Mucosa of gallbladder (tissue), 1 donor: ENCODE measurements at regions not wholly inside any gene's neighbourhood (a gene's known extent, or its start where the extent isn't known, plus 50 kb on each side); places are given as distances from the start of the nearest gene placed in this dataset.

Experiments used
- DNase-seq: peaks from one replicate; pipeline ENCODE4 v3.0.0-alpha.2; 2020; ENCODE audit warnings: low spot score
- donor health status: DM: no; HTN: no; CAD: no.

GRCh38 chr1:199735660-199736059 lies 291.9 kb upstream of the NR5A2 start:
- no peak for DNase-seq

- DNase-seq = no peak
These were observed 290.9 kb upstream of the NR5A2 start for GRCh38 chr1:199736646-199737045.

GRCh38 chr1:199741586-199741985 lies 285.9 kb upstream of the NR5A2 start:
- no peak for DNase-seq

GRCh38 chr1:199742547-199742946 lies 285.0 kb upstream of the NR5A2 start:
- no peak for DNase-seq

- DNase-seq = no peak
These were observed 284.3 kb upstream of the NR5A2 start for GRCh38 chr1:199743227-199743626.

- DNase-seq = peak; percentile 16
These were observed 280.7 kb upstream of the NR5A2 start for GRCh38 chr1:199746666-199747384.

GRCh38 chr1:199747984-199748383 lies 279.5 kb upstream of the NR5A2 start:
- no peak for DNase-seq

- DNase-seq = no peak
These were observed 276.0 kb upstream of the NR5A2 start for GRCh38 chr1:199751506-199751905.

- no peak for DNase-seq
These were observed 275.4 kb upstream of the NR5A2 start for GRCh38 chr1:199751962-199752687.

GRCh38 chr1:199752688-199753027 lies 274.9 kb upstream of the NR5A2 start:
- DNase-seq = no peak

GRCh38 chr1:199753513-199753912 lies 274.0 kb upstream of the NR5A2 start:
- DNase-seq = no peak

GRCh38 chr1:199756066-199756465 lies 271.4 kb upstream of the NR5A2 start:
- no peak for DNase-seq

- no peak for DNase-seq
These were observed 268.8 kb upstream of the NR5A2 start for GRCh38 chr1:199758626-199759255.

GRCh38 chr1:199759268-199759730 lies 268.2 kb upstream of the NR5A2 start:
- DNase-seq = peak; percentile 58

GRCh38 chr1:199762572-199762971 lies 264.9 kb upstream of the NR5A2 start:
- no peak for DNase-seq

GRCh38 chr1:199766218-199766792 lies 261.2 kb upstream of the NR5A2 start:
- no peak for DNase-seq

GRCh38 chr1:199767700-199768099 lies 259.8 kb upstream of the NR5A2 start:
- no peak for DNase-seq

- peak; percentile 54 for DNase-seq
These were observed 252.9 kb upstream of the NR5A2 start for GRCh38 chr1:199774433-199775089.

GRCh38 chr1:199776768-199777497 lies 250.6 kb upstream of the NR5A2 start:
- no peak for DNase-seq

- DNase-seq = no peak
These were observed 249.1 kb upstream of the NR5A2 start for GRCh38 chr1:199778324-199778955.

GRCh38 chr1:199780091-199780490 lies 247.4 kb upstream of the NR5A2 start:
- no peak for DNase-seq
